WTC11 (cell line): ENCODE measurements at regions not wholly inside any gene's neighbourhood (a gene's known extent, or its start where the extent isn't known, plus 50 kb on each side); places are given as distances from the start of the nearest gene placed in this dataset.

ENCODE experiments used
- ATAC-seq: fragments of 200-7000 bp; cut with Tn5 transposase; 2 replicates; pipeline ENCODE4 v1.10.0; 2021; ENCODE audit warnings: mild to moderate bottlenecking, moderate library complexity
- CTCF ChIA-PET: fragments of 300-600 bp; sonication (Branson Sonifier 250); formaldehyde crosslinking; loops from one replicate; lab custom pipeline; 2021; ENCODE audit warnings: antibody characterized with exemption; lab: Charles Lee
- POLR2A ChIA-PET: fragments of 350-600 bp; sonication (Branson Sonifier 250); formaldehyde crosslinking; loops from one replicate; lab custom pipeline; 2021; ENCODE audit warnings: antibody characterized with exemption; lab: Charles Lee
- DNase-seq: peaks from one replicate; pipeline ENCODE4 v3.0.0; 2021; ENCODE audit warnings: low spot score
- H3K27ac Mint-ChIP-seq: 2 replicates; pipeline ENCODE4 v1.8.0; 2021; ENCODE audit warnings: mixed read lengths
- H3K27me3 Mint-ChIP-seq: 2 replicates; pipeline ENCODE4 v1.8.0; 2021; ENCODE audit warnings: low read depth, mild to moderate bottlenecking, moderate library complexity, mixed read lengths
- H3K36me3 Mint-ChIP-seq: 2 replicates; pipeline ENCODE4 v1.8.0; 2021; ENCODE audit warnings: mixed read lengths
- H3K4me1 Mint-ChIP-seq: 2 replicates; pipeline ENCODE4 v1.8.0; 2022; ENCODE audit warnings: mixed read lengths
- H3K4me3 Mint-ChIP-seq: 2 replicates; pipeline ENCODE4 v1.8.0; 2021; ENCODE audit warnings: mild to moderate bottlenecking, moderate library complexity, mixed read lengths
- H3K9me3 Mint-ChIP-seq: 2 replicates; pipeline ENCODE4 v1.8.0; 2021; ENCODE audit warnings: mixed read lengths
- FOXP1 ChIP-seq: sonication (generic); formaldehyde crosslinking; IDR thresholded peaks from 2 replicates; pipeline ENCODE4 v1.8.0; 2022; ENCODE audit warnings: missing genetic modification reagents, mild to moderate bottlenecking, moderate library complexity, borderline replicate concordance
- GABPB1 ChIP-seq: sonication (generic); formaldehyde crosslinking; IDR thresholded peaks from 2 replicates; pipeline ENCODE4 v1.8.1; 2023; ENCODE audit warnings: mild to moderate bottlenecking, missing genetic modification reagents
- HMGA2 ChIP-seq: fragments of 250-450 bp; sonication (Bioruptor Pico); IDR thresholded peaks from 2 replicates; pipeline ENCODE4 v1.4.0; 2021; ENCODE audit warnings: mild to moderate bottlenecking, moderate library complexity
- JAZF1 ChIP-seq: fragments of 250-450 bp; sonication (Bioruptor Pico); IDR thresholded peaks from 2 replicates; pipeline ENCODE4 v1.9.0; 2021; ENCODE audit warnings: moderate library complexity, mild to moderate bottlenecking, inconsistent platforms
- KAT7 ChIP-seq: sonication (generic); formaldehyde crosslinking; IDR thresholded peaks from 2 replicates; pipeline ENCODE4 v1.8.1; 2023; ENCODE audit warnings: missing genetic modification reagents, mild to moderate bottlenecking, borderline replicate concordance
- TEAD4 ChIP-seq: sonication (generic); formaldehyde crosslinking; IDR thresholded peaks from 2 replicates; pipeline ENCODE4 v1.8.0; 2022; ENCODE audit warnings: mild to moderate bottlenecking, missing genetic modification reagents
- TF ChIP-seq, protein P1 (sequence below): sonication (generic); formaldehyde crosslinking; IDR thresholded peaks from 2 replicates; pipeline ENCODE4 v1.8.1; 2023; ENCODE audit warnings: mild to moderate bottlenecking, missing genetic modification reagents
- TF ChIP-seq, protein P2 (sequence below): fragments of 250-450 bp; sonication (Bioruptor Pico); IDR thresholded peaks from 2 replicates; pipeline ENCODE4 v2.1.2; 2022; ENCODE audit warnings: mild to moderate bottlenecking, moderate library complexity
- TF ChIP-seq, protein P3 (sequence below): sonication (generic); formaldehyde crosslinking; IDR thresholded peaks from 2 replicates; pipeline ENCODE4 v1.8.0; 2022; ENCODE audit warnings: mild to moderate bottlenecking, missing genetic modification reagents
- TF ChIP-seq, protein P4 (sequence below): sonication (generic); formaldehyde crosslinking; IDR thresholded peaks from 2 replicates; pipeline ENCODE4 v1.8.0; 2023; ENCODE audit warnings: missing genetic modification reagents, mild to moderate bottlenecking, borderline replicate concordance
- TF ChIP-seq, protein P5 (sequence below): sonication (generic); formaldehyde crosslinking; IDR thresholded peaks from 2 replicates; pipeline ENCODE4 v1.8.1; 2023; ENCODE audit warnings: mild to moderate bottlenecking, missing genetic modification reagents, moderate library complexity
- TF ChIP-seq, protein P6 (sequence below): fragments of 200-600 bp; IDR thresholded peaks from 2 replicates; pipeline ENCODE4 v1.8.0; 2022; ENCODE audit warnings: antibody characterized with exemption
- TF ChIP-seq, protein P7 (sequence below): sonication (generic); formaldehyde crosslinking; IDR thresholded peaks from 2 replicates; pipeline ENCODE4 v1.8.0; 2023; ENCODE audit warnings: mild to moderate bottlenecking, missing genetic modification reagents

DNA sequence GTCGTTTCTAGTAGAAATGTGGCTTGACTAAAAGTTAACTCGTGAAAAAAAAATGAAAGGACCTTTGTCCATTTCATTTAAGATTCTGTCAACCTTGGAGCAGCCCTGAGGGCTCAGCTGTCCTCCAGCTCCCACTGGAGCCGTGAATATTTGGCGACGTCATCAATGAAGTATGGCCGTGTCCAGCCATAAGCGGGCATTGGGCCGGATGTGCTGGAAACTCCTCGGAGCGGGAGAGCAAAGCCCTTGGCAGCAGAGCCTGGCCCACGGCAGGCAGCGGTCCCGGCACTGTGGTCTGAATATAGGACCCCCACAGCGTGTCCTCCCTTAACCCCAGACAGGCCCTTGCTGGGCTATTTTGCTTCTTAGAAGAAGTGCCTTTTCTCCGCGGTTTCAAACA lies 50.0 kb downstream of the JAKMIP3 start:
- no peak for DNase-seq
- ChIA-PET POLR2A (no interaction called here), CTCF (no interaction called here)
- Mint-ChIP-seq H3K4me3 (no peak overlapping the region), H3K36me3 (no peaks in the 10 kb centered on the region), H3K27ac (no peak overlapping the region; the same call in 1 of the 2 replicates), H3K27me3 (no peaks in the 10 kb centered on the region), H3K4me1 (peaks cover 5% of the 10 kb centered on the region), H3K9me3 (no peaks in the 10 kb centered on the region)
- TF ChIP-seq TEAD4 (CRISPR knock-in tag) = no peak
- TF ChIP-seq, protein P1, sequence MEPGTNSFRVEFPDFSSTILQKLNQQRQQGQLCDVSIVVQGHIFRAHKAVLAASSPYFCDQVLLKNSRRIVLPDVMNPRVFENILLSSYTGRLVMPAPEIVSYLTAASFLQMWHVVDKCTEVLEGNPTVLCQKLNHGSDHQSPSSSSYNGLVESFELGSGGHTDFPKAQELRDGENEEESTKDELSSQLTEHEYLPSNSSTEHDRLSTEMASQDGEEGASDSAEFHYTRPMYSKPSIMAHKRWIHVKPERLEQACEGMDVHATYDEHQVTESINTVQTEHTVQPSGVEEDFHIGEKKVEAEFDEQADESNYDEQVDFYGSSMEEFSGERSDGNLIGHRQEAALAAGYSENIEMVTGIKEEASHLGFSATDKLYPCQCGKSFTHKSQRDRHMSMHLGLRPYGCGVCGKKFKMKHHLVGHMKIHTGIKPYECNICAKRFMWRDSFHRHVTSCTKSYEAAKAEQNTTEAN (CRISPR knock-in tag) = no peak
- TF ChIP-seq, protein P2, sequence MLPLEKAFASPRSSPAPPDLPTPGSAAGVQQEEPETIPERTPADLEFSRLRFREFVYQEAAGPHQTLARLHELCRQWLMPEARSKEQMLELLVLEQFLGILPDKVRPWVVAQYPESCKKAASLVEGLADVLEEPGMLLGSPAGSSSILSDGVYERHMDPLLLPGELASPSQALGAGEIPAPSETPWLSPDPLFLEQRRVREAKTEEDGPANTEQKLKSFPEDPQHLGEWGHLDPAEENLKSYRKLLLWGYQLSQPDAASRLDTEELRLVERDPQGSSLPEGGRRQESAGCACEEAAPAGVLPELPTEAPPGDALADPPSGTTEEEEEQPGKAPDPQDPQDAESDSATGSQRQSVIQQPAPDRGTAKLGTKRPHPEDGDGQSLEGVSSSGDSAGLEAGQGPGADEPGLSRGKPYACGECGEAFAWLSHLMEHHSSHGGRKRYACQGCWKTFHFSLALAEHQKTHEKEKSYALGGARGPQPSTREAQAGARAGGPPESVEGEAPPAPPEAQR (CRISPR knock-in tag) = no peak
- TF ChIP-seq, protein P3, sequence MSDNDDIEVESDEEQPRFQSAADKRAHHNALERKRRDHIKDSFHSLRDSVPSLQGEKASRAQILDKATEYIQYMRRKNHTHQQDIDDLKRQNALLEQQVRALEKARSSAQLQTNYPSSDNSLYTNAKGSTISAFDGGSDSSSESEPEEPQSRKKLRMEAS (CRISPR knock-in tag) = no peak
- no peak for TF ChIP-seq GABPB1 (CRISPR knock-in tag)
- TF ChIP-seq, protein P4, sequence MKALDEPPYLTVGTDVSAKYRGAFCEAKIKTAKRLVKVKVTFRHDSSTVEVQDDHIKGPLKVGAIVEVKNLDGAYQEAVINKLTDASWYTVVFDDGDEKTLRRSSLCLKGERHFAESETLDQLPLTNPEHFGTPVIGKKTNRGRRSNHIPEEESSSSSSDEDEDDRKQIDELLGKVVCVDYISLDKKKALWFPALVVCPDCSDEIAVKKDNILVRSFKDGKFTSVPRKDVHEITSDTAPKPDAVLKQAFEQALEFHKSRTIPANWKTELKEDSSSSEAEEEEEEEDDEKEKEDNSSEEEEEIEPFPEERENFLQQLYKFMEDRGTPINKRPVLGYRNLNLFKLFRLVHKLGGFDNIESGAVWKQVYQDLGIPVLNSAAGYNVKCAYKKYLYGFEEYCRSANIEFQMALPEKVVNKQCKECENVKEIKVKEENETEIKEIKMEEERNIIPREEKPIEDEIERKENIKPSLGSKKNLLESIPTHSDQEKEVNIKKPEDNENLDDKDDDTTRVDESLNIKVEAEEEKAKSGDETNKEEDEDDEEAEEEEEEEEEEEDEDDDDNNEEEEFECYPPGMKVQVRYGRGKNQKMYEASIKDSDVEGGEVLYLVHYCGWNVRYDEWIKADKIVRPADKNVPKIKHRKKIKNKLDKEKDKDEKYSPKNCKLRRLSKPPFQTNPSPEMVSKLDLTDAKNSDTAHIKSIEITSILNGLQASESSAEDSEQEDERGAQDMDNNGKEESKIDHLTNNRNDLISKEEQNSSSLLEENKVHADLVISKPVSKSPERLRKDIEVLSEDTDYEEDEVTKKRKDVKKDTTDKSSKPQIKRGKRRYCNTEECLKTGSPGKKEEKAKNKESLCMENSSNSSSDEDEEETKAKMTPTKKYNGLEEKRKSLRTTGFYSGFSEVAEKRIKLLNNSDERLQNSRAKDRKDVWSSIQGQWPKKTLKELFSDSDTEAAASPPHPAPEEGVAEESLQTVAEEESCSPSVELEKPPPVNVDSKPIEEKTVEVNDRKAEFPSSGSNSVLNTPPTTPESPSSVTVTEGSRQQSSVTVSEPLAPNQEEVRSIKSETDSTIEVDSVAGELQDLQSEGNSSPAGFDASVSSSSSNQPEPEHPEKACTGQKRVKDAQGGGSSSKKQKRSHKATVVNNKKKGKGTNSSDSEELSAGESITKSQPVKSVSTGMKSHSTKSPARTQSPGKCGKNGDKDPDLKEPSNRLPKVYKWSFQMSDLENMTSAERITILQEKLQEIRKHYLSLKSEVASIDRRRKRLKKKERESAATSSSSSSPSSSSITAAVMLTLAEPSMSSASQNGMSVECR (CRISPR knock-in tag) = no peak
- TF ChIP-seq, protein P5, sequence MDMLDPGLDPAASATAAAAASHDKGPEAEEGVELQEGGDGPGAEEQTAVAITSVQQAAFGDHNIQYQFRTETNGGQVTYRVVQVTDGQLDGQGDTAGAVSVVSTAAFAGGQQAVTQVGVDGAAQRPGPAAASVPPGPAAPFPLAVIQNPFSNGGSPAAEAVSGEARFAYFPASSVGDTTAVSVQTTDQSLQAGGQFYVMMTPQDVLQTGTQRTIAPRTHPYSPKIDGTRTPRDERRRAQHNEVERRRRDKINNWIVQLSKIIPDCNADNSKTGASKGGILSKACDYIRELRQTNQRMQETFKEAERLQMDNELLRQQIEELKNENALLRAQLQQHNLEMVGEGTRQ (CRISPR knock-in tag) = no peak
- no peak for TF ChIP-seq KAT7 (CRISPR knock-in tag)
- TF ChIP-seq, protein P6, sequence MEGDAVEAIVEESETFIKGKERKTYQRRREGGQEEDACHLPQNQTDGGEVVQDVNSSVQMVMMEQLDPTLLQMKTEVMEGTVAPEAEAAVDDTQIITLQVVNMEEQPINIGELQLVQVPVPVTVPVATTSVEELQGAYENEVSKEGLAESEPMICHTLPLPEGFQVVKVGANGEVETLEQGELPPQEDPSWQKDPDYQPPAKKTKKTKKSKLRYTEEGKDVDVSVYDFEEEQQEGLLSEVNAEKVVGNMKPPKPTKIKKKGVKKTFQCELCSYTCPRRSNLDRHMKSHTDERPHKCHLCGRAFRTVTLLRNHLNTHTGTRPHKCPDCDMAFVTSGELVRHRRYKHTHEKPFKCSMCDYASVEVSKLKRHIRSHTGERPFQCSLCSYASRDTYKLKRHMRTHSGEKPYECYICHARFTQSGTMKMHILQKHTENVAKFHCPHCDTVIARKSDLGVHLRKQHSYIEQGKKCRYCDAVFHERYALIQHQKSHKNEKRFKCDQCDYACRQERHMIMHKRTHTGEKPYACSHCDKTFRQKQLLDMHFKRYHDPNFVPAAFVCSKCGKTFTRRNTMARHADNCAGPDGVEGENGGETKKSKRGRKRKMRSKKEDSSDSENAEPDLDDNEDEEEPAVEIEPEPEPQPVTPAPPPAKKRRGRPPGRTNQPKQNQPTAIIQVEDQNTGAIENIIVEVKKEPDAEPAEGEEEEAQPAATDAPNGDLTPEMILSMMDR = no peak
- TF ChIP-seq, protein P7, sequence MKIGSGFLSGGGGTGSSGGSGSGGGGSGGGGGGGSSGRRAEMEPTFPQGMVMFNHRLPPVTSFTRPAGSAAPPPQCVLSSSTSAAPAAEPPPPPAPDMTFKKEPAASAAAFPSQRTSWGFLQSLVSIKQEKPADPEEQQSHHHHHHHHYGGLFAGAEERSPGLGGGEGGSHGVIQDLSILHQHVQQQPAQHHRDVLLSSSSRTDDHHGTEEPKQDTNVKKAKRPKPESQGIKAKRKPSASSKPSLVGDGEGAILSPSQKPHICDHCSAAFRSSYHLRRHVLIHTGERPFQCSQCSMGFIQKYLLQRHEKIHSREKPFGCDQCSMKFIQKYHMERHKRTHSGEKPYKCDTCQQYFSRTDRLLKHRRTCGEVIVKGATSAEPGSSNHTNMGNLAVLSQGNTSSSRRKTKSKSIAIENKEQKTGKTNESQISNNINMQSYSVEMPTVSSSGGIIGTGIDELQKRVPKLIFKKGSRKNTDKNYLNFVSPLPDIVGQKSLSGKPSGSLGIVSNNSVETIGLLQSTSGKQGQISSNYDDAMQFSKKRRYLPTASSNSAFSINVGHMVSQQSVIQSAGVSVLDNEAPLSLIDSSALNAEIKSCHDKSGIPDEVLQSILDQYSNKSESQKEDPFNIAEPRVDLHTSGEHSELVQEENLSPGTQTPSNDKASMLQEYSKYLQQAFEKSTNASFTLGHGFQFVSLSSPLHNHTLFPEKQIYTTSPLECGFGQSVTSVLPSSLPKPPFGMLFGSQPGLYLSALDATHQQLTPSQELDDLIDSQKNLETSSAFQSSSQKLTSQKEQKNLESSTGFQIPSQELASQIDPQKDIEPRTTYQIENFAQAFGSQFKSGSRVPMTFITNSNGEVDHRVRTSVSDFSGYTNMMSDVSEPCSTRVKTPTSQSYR (CRISPR knock-in tag) = no peak
- no peak for TF ChIP-seq HMGA2 (CRISPR knock-in tag)
- no peak for TF ChIP-seq FOXP1 (CRISPR knock-in tag)
- TF ChIP-seq JAZF1 (CRISPR knock-in tag) = no peak
- ATAC-seq = no peak
